ENCODE measurements at regions not wholly inside any gene's neighbourhood (a gene's known extent, or its start where the extent isn't known, plus 50 kb on each side); places are given as distances from the start of the nearest gene placed in this dataset.

DNA sequence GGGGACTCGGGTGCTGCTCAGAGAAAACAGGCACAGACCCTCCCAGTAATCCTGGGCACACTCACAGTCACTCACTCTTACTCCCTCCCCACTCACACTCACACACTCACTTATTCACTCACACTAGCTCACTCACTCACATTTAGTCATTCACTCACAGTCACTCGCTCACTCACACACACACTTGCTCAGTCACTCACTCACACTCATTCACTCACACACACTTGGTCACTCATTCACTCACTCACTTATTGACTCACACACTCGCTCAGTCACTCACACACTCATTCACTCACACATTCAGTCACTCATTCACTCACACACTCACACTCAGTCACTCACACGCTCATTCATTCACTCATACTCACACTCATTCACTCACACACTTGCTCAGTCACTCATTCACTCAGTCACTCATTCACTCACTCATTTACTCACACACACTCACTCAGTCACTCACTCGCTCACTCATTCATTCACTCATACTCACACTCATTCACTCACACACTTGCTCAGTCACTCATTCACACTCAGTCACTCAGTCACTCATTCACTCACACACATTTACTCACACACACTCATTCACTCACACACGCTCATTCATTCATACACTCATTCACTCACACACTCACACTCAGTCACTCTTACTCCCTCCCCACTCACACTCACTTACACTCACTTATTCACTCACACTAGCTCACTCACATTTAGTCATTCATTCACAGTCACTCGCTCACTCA lies 164.2 kb upstream of the C1orf174 start:
- Mint-ChIP-seq H3K27ac (ENCODE audit: unreplicated experiment) (no peak overlapping the region), H3K27me3 (ENCODE audit: unreplicated experiment) (peaks cover 4% of the 10 kb centered on the region), H3K4me1 (ENCODE audit: unreplicated experiment) (no peaks in the 10 kb centered on the region), H3K4me3 (ENCODE audit: unreplicated experiment) (no peak overlapping the region), H3K36me3 (ENCODE audit: low read depth, unreplicated experiment) (no peaks in the 10 kb centered on the region), H3K9me3 (ENCODE audit: unreplicated experiment) (no peaks in the 10 kb centered on the region)
- no peak for DNase-seq (ENCODE audit: low spot score)
- TF ChIP-seq, protein P1, sequence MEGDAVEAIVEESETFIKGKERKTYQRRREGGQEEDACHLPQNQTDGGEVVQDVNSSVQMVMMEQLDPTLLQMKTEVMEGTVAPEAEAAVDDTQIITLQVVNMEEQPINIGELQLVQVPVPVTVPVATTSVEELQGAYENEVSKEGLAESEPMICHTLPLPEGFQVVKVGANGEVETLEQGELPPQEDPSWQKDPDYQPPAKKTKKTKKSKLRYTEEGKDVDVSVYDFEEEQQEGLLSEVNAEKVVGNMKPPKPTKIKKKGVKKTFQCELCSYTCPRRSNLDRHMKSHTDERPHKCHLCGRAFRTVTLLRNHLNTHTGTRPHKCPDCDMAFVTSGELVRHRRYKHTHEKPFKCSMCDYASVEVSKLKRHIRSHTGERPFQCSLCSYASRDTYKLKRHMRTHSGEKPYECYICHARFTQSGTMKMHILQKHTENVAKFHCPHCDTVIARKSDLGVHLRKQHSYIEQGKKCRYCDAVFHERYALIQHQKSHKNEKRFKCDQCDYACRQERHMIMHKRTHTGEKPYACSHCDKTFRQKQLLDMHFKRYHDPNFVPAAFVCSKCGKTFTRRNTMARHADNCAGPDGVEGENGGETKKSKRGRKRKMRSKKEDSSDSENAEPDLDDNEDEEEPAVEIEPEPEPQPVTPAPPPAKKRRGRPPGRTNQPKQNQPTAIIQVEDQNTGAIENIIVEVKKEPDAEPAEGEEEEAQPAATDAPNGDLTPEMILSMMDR (IDR thresholded peaks at IDR 0.05; ENCODE audit: unreplicated experiment): no peak

DNA sequence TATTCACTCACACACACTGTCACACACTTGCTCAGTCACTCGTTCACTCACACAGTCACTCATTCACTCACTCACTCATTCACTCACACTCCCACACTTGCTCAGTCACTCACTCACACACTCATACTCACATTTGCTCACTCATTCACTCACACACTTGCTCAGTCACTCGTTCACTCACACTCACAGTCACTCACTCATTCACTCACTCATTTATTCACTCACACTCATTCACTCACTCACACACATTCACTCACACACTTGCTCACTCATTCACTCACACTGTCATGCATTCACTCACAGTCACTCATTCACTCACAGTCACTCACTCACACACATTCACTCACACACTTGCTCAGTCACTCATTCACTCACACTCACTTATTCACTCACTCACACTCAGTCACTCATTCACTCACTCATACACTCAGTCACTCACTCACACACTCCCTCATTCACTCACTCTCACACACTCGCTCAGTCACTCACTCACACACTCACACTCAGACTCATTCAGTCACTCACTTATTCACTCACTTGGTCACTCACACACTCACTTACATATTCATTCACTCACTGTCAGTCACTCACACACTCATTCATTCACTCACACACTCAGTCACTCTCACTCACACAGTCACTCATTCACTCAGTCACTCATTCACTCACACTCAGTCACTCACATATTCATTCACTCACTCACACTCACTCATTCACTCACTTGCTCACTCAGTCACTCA lies 167.0 kb upstream of the C1orf174 start:
- no peak for DNase-seq (ENCODE audit: low spot score)
- Mint-ChIP-seq H3K9me3 (ENCODE audit: unreplicated experiment) (no peaks in the 10 kb centered on the region), H3K4me1 (ENCODE audit: unreplicated experiment) (no peaks in the 10 kb centered on the region), H3K27me3 (ENCODE audit: unreplicated experiment) (peaks cover 2% of the 10 kb centered on the region), H3K4me3 (ENCODE audit: unreplicated experiment) (no peak overlapping the region), H3K36me3 (ENCODE audit: low read depth, unreplicated experiment) (no peaks in the 10 kb centered on the region), H3K27ac (ENCODE audit: unreplicated experiment) (no peak overlapping the region)
- TF ChIP-seq, protein P1 (IDR thresholded peaks at IDR 0.05; ENCODE audit: unreplicated experiment): no peak

DNA sequence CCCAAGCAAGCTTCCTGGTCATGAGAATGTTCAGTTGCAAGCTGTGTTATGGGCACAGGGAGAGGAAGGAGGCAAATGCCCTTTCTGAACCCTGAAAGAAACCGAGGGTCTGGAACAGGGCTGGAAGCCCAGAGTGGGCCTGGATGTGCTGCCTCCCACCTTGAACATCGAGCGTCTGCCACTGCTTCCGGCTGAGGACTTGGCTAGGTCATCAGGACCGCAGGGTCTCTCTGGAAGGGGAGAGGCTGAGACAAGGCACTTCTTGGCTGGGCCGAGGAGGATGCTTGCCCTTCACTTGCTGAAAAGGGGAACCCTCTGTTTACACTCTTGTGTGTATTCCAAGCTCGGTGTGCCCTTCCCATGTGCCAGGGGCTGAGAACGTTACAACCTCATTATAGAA lies 168.0 kb upstream of the C1orf174 start:
- no peak overlapping the region for H3K27ac Mint-ChIP-seq (ENCODE audit: unreplicated experiment)
- no peak overlapping the region for H3K4me3 Mint-ChIP-seq (ENCODE audit: unreplicated experiment)
- DNase-seq (ENCODE audit: low spot score): no peak
- H3K9me3 Mint-ChIP-seq (ENCODE audit: unreplicated experiment): no peaks in the 10 kb centered on the region
- H3K36me3 Mint-ChIP-seq (ENCODE audit: low read depth, unreplicated experiment): no peaks in the 10 kb centered on the region
- no peaks in the 10 kb centered on the region for H3K4me1 Mint-ChIP-seq (ENCODE audit: unreplicated experiment)
- TF ChIP-seq, protein P1 (IDR thresholded peaks at IDR 0.05; ENCODE audit: unreplicated experiment): no peak
- H3K27me3 Mint-ChIP-seq (ENCODE audit: unreplicated experiment): peaks cover 3% of the 10 kb centered on the region

DNA sequence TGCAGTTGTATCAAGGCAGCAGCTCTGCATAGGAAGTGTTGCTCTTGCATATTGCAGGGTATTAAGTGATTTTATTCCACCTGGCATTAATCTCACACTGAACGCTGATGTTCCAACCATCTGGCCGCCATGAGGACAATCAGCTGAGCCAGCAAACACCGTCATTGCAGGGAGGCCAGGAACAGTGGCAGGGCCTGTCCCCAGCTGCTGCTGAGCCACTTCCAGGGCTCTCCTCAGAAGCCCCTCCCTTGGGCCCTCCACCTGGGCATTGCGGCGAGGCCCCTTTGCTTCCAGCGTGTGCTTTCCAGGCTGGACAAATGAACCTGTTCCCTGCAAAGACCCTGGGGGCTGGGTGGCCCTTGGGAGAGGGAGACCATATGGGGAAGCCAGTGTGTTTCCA lies 171.6 kb upstream of the C1orf174 start:
- Mint-ChIP-seq H3K27me3 (ENCODE audit: unreplicated experiment) (peaks cover 6% of the 10 kb centered on the region), H3K36me3 (ENCODE audit: low read depth, unreplicated experiment) (no peaks in the 10 kb centered on the region), H3K4me1 (ENCODE audit: unreplicated experiment) (no peaks in the 10 kb centered on the region), H3K27ac (ENCODE audit: unreplicated experiment) (no peak overlapping the region), H3K9me3 (ENCODE audit: unreplicated experiment) (no peaks in the 10 kb centered on the region), H3K4me3 (ENCODE audit: unreplicated experiment) (no peak overlapping the region)
- TF ChIP-seq, protein P1 (IDR thresholded peaks at IDR 0.05; ENCODE audit: unreplicated experiment): no peak
- DNase-seq (ENCODE audit: low spot score): no peak
